ENCODE measurements at regions not wholly inside any gene's neighbourhood (a gene's known extent, or its start where the extent isn't known, plus 50 kb on each side); places are given as distances from the start of the nearest gene placed in this dataset.

DNA sequence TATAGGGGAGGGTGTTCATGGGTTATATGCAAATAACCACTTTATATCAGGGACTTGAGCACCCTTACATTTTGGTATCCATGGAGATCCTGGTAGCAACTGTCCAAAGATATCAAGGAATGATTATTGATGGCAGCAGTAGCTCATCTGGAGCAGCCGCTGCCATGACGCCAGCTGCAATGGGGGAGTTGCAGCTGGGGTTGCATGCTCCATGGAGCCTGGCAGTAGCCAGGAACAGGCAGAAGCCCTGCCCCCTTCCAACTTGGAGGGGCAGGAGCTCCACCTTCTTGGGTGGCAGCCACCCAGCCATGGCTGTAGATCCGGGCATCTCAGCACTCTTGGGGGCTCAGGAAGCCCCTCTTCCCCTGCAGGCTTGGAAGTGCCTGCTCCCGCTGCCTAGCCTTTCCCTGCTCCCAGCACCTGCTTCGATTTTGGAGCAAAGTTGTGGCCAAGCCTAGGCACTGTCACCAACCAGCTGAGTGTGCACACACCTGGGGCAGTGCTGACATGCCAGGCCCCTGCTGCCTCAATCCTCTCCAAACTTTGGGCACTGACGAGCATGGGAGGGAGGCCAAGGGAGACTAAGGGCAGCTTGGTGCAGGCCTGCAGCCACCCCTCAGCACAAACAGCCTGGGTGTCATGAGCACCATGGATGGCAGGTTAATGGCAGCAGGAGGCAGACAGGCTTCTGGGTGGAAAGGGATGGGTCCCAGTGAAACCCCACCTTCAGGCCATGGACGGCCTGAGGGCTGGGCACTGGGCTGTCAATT, 235.6 kb upstream of the CSNK1A1L start:
- TF ChIP-seq, protein P1, sequence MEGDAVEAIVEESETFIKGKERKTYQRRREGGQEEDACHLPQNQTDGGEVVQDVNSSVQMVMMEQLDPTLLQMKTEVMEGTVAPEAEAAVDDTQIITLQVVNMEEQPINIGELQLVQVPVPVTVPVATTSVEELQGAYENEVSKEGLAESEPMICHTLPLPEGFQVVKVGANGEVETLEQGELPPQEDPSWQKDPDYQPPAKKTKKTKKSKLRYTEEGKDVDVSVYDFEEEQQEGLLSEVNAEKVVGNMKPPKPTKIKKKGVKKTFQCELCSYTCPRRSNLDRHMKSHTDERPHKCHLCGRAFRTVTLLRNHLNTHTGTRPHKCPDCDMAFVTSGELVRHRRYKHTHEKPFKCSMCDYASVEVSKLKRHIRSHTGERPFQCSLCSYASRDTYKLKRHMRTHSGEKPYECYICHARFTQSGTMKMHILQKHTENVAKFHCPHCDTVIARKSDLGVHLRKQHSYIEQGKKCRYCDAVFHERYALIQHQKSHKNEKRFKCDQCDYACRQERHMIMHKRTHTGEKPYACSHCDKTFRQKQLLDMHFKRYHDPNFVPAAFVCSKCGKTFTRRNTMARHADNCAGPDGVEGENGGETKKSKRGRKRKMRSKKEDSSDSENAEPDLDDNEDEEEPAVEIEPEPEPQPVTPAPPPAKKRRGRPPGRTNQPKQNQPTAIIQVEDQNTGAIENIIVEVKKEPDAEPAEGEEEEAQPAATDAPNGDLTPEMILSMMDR (IDR thresholded peaks at IDR 0.05) = no peak
- no peak for TF ChIP-seq POLR2AphosphoS5 (IDR thresholded peaks at IDR 0.05)
- no peak for TF ChIP-seq POLR2A (IDR thresholded peaks at IDR 0.05)
